CD8-positive, alpha-beta memory T cell (primary cell): ENCODE measurements at regions not wholly inside any gene's neighbourhood (a gene's known extent, or its start where the extent isn't known, plus 50 kb on each side); places are given as distances from the start of the nearest gene placed in this dataset.

Source experiments
- CTCF ChIA-PET: fragments of 350-600 bp; sonication (Branson Sonifier 250); formaldehyde crosslinking; loops from one replicate; lab custom pipeline; 2021; ENCODE audit warnings: antibody characterized with exemption; lab: Charles Lee
- POLR2A ChIA-PET: fragments of 350-600 bp; sonication (Branson Sonifier 250); formaldehyde crosslinking; loops from one replicate; lab custom pipeline; 2021; ENCODE audit warnings: antibody characterized with exemption; lab: Charles Lee
- DNase-seq, 5 donors: peaks; one replicate each; pipeline versions ENCODE4 v3.0.0 to v3.0.0-alpha.2; 2020 to 2022; ENCODE audit warnings: mixed read lengths in 1 of 5
- H3K27ac ChIP-seq: one replicate; pipeline ENCODE4 v1.7.0; 2013; ENCODE audit warnings: low read depth, mild to moderate bottlenecking, low read length, moderate library complexity
- H3K27me3 ChIP-seq: 2 replicates; pipeline ENCODE4 v1.7.0; 2013; ENCODE audit warnings: low read length, mild to moderate bottlenecking; ENCODE audit not compliant: insufficient read depth, poor library complexity, severe bottlenecking
- H3K36me3 ChIP-seq: 2 replicates; pipeline ENCODE4 v1.7.0; 2013; ENCODE audit warnings: mild to moderate bottlenecking, low read length, moderate library complexity; ENCODE audit not compliant: insufficient read depth
- H3K4me1 ChIP-seq: 2 replicates; pipeline ENCODE4 v1.7.0; 2013; ENCODE audit warnings: mild to moderate bottlenecking, low read length, moderate library complexity; ENCODE audit not compliant: insufficient read depth
- H3K4me3 ChIP-seq: 2 replicates; pipeline ENCODE4 v1.7.0; 2013; ENCODE audit warnings: mild to moderate bottlenecking, low read length
- H3K9me3 ChIP-seq: 2 replicates; pipeline ENCODE4 v1.7.0; 2013; ENCODE audit warnings: mild to moderate bottlenecking, low read length
- H3K27ac Mint-ChIP-seq, 8 donors: one replicate each; pipeline ENCODE4 v1.8.0; 2020 to 2021; ENCODE audit warnings: mixed read lengths in 8 of 8, mild to moderate bottlenecking in 6 of 8, inconsistent platforms in 3 of 8, moderate library complexity in 3 of 8
- H3K27me3 Mint-ChIP-seq, 2 donors: one replicate each; pipeline ENCODE4 v1.8.0; 2020 to 2021; ENCODE audit warnings: mixed read lengths in 2 of 2, mild to moderate bottlenecking in 1 of 2, moderate library complexity in 1 of 2
- H3K36me3 Mint-ChIP-seq, 3 donors: one replicate each; pipeline ENCODE4 v1.8.0; 2020 to 2021; ENCODE audit warnings: mixed read lengths in 3 of 3, inconsistent platforms in 1 of 3, mild to moderate bottlenecking in 1 of 3
- H3K4me1 Mint-ChIP-seq, 3 donors: one replicate each; pipeline ENCODE4 v1.8.0; 2020 to 2021; ENCODE audit warnings: mixed read lengths in 3 of 3, inconsistent platforms in 1 of 3, mild to moderate bottlenecking in 1 of 3
- H3K4me3 Mint-ChIP-seq, 7 donors: one replicate each; pipeline ENCODE4 v1.8.0; 2020 to 2021; ENCODE audit warnings: mixed read lengths in 7 of 7, mild to moderate bottlenecking in 6 of 7, moderate library complexity in 4 of 7, inconsistent platforms in 2 of 7
- H3K9me3 Mint-ChIP-seq, 5 donors: one replicate each; pipeline ENCODE4 v1.8.0; 2020 to 2022; ENCODE audit warnings: mixed read lengths in 5 of 5, mild to moderate bottlenecking in 3 of 5, moderate library complexity in 2 of 5, inconsistent platforms in 1 of 5

GRCh38 chr1:34356853-34357252, 180.1 kb downstream of the C1orf94 start:
- ChIA-PET CTCF (no interaction called here), POLR2A (no interaction called here)
- Mint-ChIP-seq H3K27me3 (peaks cover 9 to 32% of the 10 kb centered on the region in 2 donors), H3K27ac (no peak overlapping the region), H3K4me3 (no peak overlapping the region), H3K9me3 (peaks cover 0 to 2% (median 0%) of the 10 kb centered on the region in 5 donors), H3K4me1 (no peaks in the 10 kb centered on the region), H3K36me3 (no peaks in the 10 kb centered on the region)
- no peak for DNase-seq
- Histone ChIP-seq H3K9me3 (no peaks in the 10 kb centered on the region), H3K27me3 (no peaks in the 10 kb centered on the region), H3K27ac (no peak overlapping the region), H3K36me3 (no peaks in the 10 kb centered on the region), H3K4me3 (no peak overlapping the region), H3K4me1 (no peaks in the 10 kb centered on the region)

GRCh38 chr1:34358636-34359035, 181.9 kb downstream of the C1orf94 start:
- POLR2A ChIA-PET: no interaction called here
- Mint-ChIP-seq H3K4me3 (no peak overlapping the region), H3K9me3 (peaks cover 0 to 2% (median 0%) of the 10 kb centered on the region in 5 donors), H3K27me3 (peaks cover 13 to 38% of the 10 kb centered on the region in 2 donors), H3K27ac (no peak overlapping the region), H3K36me3 (no peaks in the 10 kb centered on the region), H3K4me1 (no peaks in the 10 kb centered on the region)
- Histone ChIP-seq H3K4me3 (no peak overlapping the region), H3K4me1 (no peaks in the 10 kb centered on the region), H3K36me3 (no peaks in the 10 kb centered on the region), H3K27ac (no peak overlapping the region), H3K9me3 (no peaks in the 10 kb centered on the region), H3K27me3 (no peaks in the 10 kb centered on the region)
- CTCF ChIA-PET: no interaction called here
- DNase-seq: no peak

DNA sequence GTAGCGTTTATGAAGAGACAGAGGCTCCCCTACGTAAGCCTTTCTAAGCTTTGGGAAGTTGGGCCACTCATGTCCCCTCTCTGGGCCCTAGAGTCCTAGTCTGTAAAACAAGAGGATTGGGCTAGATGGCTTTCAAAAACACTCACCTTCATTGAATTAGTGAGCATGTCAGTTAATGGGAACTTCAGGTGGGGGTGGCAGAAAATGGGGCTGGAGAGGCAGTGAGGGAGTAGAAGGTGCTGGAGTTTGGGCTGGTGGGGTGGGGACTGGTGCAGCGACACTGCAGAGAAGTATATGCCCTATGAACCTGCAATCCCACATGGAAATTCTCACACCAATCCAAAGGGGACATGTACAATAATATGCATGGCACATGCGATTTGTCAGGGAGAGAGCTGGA, 182.7 kb downstream of the C1orf94 start:
- CTCF ChIA-PET: no interaction called here
- Mint-ChIP-seq H3K36me3 (no peaks in the 10 kb centered on the region), H3K9me3 (peaks cover 0 to 2% (median 0%) of the 10 kb centered on the region in 5 donors), H3K27me3 (peaks cover 13 to 34% of the 10 kb centered on the region in 2 donors), H3K4me1 (no peaks in the 10 kb centered on the region), H3K4me3 (no peak overlapping the region), H3K27ac (no peak overlapping the region)
- POLR2A ChIA-PET: no interaction called here
- Histone ChIP-seq H3K27ac (no peak overlapping the region), H3K4me1 (no peaks in the 10 kb centered on the region), H3K27me3 (no peaks in the 10 kb centered on the region), H3K36me3 (no peaks in the 10 kb centered on the region), H3K9me3 (no peaks in the 10 kb centered on the region), H3K4me3 (no peak overlapping the region)
- DNase-seq: no peak

DNA sequence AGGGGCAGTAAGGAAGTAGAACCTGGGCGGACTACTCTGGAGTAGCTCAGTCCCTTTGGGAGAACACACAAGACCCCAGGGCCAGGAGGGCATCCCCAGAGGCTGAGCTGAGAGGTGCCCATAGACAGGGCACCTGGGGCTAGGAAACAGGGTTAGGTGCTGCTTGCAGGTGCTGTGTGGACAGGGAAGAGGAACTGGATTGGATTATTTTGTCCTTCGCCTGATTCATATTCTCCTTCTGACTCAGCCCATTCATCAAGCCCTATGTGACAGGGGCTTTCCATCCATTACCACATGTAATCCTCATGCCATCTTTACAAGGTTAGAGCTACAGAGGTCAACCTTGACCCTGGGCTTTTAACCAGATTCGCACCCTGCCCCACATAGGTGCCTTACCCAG, 183.9 kb downstream of the C1orf94 start:
- POLR2A ChIA-PET: no interaction called here

DNA sequence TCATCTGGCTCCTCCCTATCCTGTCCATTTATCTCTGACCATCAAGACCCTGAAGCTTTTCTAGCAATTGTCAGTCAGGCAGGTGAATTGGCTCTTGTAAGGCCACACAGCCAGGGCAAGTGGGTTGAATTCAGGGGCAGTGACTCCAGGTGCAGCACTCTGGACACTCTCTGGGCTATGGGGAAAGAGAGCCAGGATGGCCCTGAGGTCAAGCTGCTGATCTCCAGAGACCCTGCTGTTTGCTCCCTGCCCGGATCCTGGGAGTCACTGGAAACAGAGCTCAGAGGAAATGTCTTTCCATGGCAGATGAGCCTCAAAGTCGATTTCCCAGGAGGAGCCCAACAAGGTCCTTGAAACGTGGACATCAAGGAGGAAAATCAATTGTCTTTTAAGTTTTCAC, 184.4 kb downstream of the C1orf94 start:
- POLR2A ChIA-PET: no interaction called here
- peaks cover 0 to 2% (median 0%) of the 10 kb centered on the region in 5 donors for H3K9me3 Mint-ChIP-seq
- H3K27me3 Mint-ChIP-seq: peaks cover 9 to 25% of the 10 kb centered on the region in 2 donors

More for the DNA sequence above, 183.9 kb downstream of the C1orf94 start:
- CTCF ChIA-PET: interaction anchor here (1.3 kb wide), 1 partner anchor 35 kb away, joined by 3 read pairs; no protein-coding TSS in a partner anchor
- Mint-ChIP-seq H3K9me3 (peaks cover 0 to 2% (median 0%) of the 10 kb centered on the region in 5 donors), H3K27ac (no peak overlapping the region), H3K36me3 (no peaks in the 10 kb centered on the region), H3K4me3 (no peak overlapping the region), H3K27me3 (peaks cover 9 to 25% of the 10 kb centered on the region in 2 donors), H3K4me1 (no peaks in the 10 kb centered on the region)
- Histone ChIP-seq H3K4me3 (no peak overlapping the region), H3K4me1 (no peaks in the 10 kb centered on the region), H3K9me3 (no peaks in the 10 kb centered on the region), H3K36me3 (no peaks in the 10 kb centered on the region), H3K27ac (no peak overlapping the region), H3K27me3 (no peaks in the 10 kb centered on the region)
- DNase-seq: no peak

DNA sequence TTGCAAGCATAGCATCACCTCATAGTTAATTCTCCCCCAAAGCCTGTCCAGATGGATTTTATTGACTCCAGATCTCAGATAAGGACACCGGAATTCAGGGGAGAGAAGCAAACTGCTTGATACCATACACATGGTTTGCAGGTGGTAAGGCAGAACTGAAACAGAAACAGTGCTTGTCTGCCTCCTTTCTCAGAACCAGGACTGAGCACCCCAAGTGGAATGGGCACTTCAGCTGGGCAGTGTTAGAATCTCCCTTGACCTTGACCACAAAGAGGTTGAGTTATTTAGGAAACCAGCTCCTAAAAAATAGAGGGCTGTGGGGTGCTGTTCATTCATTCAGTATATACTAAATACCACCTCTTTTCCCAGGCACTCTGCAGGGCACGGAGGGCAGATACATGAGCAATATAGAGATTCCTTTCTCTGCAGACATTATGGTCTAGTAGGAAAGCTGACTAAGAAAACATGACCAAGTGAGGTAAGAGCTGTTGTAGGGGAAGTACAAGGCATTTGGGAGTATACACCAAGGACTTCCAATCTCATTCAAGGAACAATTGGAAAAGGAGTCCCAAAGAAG, 185.2 kb downstream of the C1orf94 start:
- no peaks in the 10 kb centered on the region for H3K27me3 ChIP-seq
- Mint-ChIP-seq H3K9me3 (peaks cover 0 to 2% (median 0%) of the 10 kb centered on the region in 5 donors), H3K36me3 (no peaks in the 10 kb centered on the region), H3K27ac (no peak overlapping the region), H3K27me3 (peaks cover 9 to 25% of the 10 kb centered on the region in 2 donors), H3K4me1 (no peaks in the 10 kb centered on the region), H3K4me3 (no peak overlapping the region)
- no peaks in the 10 kb centered on the region for H3K9me3 ChIP-seq
- H3K4me3 ChIP-seq: no peak overlapping the region
- H3K4me1 ChIP-seq: no peaks in the 10 kb centered on the region
- H3K27ac ChIP-seq: no peak overlapping the region
- H3K36me3 ChIP-seq: no peaks in the 10 kb centered on the region
- ChIA-PET CTCF (no interaction called here), POLR2A (no interaction called here)
- DNase-seq: no peak

More for the DNA sequence above, 184.4 kb downstream of the C1orf94 start:
- Histone ChIP-seq H3K9me3 (no peaks in the 10 kb centered on the region), H3K27me3 (no peaks in the 10 kb centered on the region), H3K27ac (no peak overlapping the region), H3K4me3 (no peak overlapping the region), H3K36me3 (no peaks in the 10 kb centered on the region), H3K4me1 (no peaks in the 10 kb centered on the region)
- H3K36me3 Mint-ChIP-seq: no peaks in the 10 kb centered on the region
- no peak overlapping the region for H3K27ac Mint-ChIP-seq
- no peak for DNase-seq
- CTCF ChIA-PET: interaction anchor here (1.3 kb wide), 1 partner anchor 34 kb away, joined by 3 read pairs; no protein-coding TSS in a partner anchor
- H3K4me1 Mint-ChIP-seq: no peaks in the 10 kb centered on the region
- no peak overlapping the region for H3K4me3 Mint-ChIP-seq

DNA sequence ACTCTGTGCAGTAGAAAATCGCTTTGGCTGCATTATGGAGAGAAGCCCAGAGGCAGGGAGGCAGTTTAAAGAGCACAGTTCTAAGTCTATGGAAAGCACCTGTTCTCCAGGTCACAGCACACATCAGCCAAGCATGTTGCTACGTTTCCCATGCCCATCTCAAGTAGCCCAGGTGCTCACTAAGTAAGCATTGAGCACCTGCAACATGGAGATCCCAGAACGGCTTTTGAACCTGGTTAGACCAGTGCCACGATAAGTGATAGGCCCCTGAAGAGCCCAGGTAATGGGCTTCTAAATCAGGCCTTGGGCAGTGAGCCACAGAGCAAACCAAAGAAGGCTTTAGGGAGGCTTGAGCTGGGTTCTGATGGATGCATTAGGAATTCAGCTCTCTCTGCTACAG, 186.2 kb downstream of the C1orf94 start:
- H3K4me1 Mint-ChIP-seq: no peaks in the 10 kb centered on the region
- DNase-seq: no peak
- H3K4me3 Mint-ChIP-seq: no peak overlapping the region
- H3K27me3 Mint-ChIP-seq: peaks cover 9 to 25% of the 10 kb centered on the region in 2 donors
- no peaks in the 10 kb centered on the region for H3K9me3 ChIP-seq
- H3K27ac Mint-ChIP-seq: no peak overlapping the region
- H3K36me3 Mint-ChIP-seq: no peaks in the 10 kb centered on the region
- H3K27me3 ChIP-seq: no peaks in the 10 kb centered on the region
- H3K27ac ChIP-seq: no peak overlapping the region
- no peaks in the 10 kb centered on the region for H3K4me1 ChIP-seq
- H3K4me3 ChIP-seq: no peak overlapping the region
- no peaks in the 10 kb centered on the region for H3K36me3 ChIP-seq
- H3K9me3 Mint-ChIP-seq: peaks cover 0 to 2% (median 0%) of the 10 kb centered on the region in 5 donors
- ChIA-PET POLR2A (no interaction called here), CTCF (no interaction called here)

DNA sequence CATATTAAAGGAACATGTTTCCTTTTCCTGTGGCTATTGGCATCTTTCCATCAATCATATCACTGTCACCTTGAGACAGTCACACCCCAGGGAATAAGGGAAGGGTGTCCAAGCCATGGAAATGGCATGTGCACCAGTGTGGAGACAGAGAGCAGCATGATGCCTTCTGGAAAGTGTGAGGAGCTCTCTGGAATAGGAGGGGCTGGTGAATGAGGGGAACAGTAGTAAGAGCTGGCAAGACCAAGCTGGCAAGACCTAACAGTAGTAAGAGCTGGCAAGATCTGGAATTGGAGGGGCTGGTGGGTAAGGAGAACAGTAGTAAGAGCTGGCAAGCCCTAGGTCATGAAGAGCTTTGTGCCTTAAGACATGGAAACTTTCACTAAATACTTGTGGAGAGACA, 186.7 kb downstream of the C1orf94 start:
- DNase-seq: no peak
- H3K27ac Mint-ChIP-seq: no peak overlapping the region
- Histone ChIP-seq H3K9me3 (no peaks in the 10 kb centered on the region), H3K27ac (no peak overlapping the region), H3K27me3 (no peaks in the 10 kb centered on the region), H3K4me1 (no peaks in the 10 kb centered on the region), H3K4me3 (no peak overlapping the region), H3K36me3 (no peaks in the 10 kb centered on the region)
- POLR2A ChIA-PET: no interaction called here
- H3K27me3 Mint-ChIP-seq: peaks cover 9 to 21% of the 10 kb centered on the region in 2 donors
- no peaks in the 10 kb centered on the region for H3K36me3 Mint-ChIP-seq
- peaks cover 0 to 2% (median 0%) of the 10 kb centered on the region in 5 donors for H3K9me3 Mint-ChIP-seq
- H3K4me1 Mint-ChIP-seq: no peaks in the 10 kb centered on the region
- CTCF ChIA-PET: no interaction called here
- no peak overlapping the region for H3K4me3 Mint-ChIP-seq
